ENCODE measurements at regions not wholly inside any gene's neighbourhood (a gene's known extent, or its start where the extent isn't known, plus 50 kb on each side); places are given as distances from the start of the nearest gene placed in this dataset.

GRCh38 chrX:9183481-9183880, 149.6 kb upstream of the FAM9B start:
- ATAC-seq: no peak
- intact Hi-C loops (cut with DNase I): no loop called here
- DNase-seq (ENCODE audit: missing footprints): no peak

GRCh38 chrX:9184211-9184610, 150.3 kb upstream of the FAM9B start:
- ATAC-seq (no peak), DNase-seq (ENCODE audit: missing footprints) (no peak)
- intact Hi-C loops (cut with DNase I): no loop called here

- intact Hi-C loops (cut with DNase I): no loop called here
- DNase-seq (ENCODE audit: missing footprints) (no peak), ATAC-seq (no peak)
These were observed 154.2 kb upstream of the FAM9B start for GRCh38 chrX:9188117-9188516.

- no peak for DNase-seq (ENCODE audit: missing footprints)
- ATAC-seq: no peak
- intact Hi-C loops (cut with DNase I): no loop called here
These were observed 155.4 kb upstream of the FAM9B start for GRCh38 chrX:9189286-9189685.

- ATAC-seq (no peak), DNase-seq (ENCODE audit: missing footprints) (no peak)
- intact Hi-C loops (cut with DNase I): no loop called here
These were observed 157.5 kb upstream of the FAM9B start for GRCh38 chrX:9191392-9191791.

GRCh38 chrX:9195199-9195880, 161.4 kb upstream of the FAM9B start:
- ATAC-seq: no peak
- intact Hi-C loops (cut with DNase I): no loop called here
- no peak for DNase-seq (ENCODE audit: missing footprints)

DNA sequence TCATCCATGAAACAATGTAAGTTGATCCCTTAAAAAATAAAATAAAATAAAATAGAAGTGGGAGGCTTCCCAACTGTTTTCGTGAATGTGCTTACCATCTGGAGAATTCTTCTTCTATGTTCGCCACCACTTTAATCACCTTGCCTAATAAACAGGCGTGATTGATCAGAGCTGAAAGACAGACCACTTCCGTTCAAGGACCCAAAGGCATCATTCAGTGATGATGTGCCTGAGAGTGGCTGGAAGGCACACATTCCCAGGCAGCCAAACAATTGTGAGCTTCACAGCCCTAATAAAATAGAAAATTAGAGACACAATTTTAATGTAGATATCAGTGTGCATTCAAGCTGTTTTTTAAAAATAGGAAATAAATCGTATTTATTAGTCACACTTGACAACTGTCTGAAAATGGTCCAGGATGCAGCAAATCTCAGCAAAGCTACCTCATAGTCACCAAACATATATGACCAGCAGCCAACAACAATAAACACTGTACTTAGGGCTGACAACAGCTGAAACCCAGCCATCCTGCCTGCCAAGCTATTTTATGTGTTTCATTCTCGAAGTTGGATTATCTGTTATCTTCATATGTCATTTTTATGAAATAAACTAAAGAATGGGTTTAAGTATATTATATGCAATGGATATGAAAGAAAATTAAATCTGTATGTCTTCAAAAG, 163.2 kb upstream of the FAM9B start:
- no peak for DNase-seq (ENCODE audit: missing footprints)
- intact Hi-C loops (cut with DNase I): no loop called here
- ATAC-seq: no peak

GRCh38 chrX:9204560-9204959, 170.6 kb upstream of the FAM9B start:
- no peak for ATAC-seq
- DNase-seq (ENCODE audit: missing footprints): no peak
- intact Hi-C loops (cut with DNase I): no loop called here

DNA sequence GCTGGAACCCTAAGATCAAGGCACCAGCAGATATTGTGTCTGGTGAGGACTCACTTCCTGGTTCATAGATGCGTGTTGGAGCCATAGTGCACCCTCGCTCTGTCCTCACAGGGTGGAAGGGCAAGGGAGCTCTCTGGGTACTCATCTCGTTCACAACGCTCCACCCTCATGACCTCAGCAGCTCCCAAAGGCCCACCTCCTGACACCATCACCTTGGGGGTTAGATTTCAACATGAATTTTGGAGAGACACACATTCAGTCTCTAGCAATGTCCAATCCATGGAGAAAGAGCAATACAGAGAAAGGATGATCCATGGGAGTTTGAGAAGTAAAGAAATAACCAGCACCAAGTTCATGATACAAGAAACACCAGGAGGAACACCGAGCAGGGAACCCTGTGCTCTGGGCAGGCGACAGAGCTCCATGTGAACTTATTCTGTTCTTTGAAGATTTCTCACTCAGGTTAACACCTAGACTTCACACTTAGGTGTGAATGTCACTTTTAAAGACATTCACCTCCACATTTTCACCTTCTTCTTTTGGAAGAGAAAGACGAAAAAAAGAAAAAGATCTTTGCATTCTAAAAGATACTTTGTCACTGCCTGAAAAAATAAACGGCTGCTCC, 171.8 kb upstream of the FAM9B start:
- intact Hi-C loops (cut with DNase I): no loop called here
- ATAC-seq: no peak
- DNase-seq (ENCODE audit: missing footprints): no peak

DNA sequence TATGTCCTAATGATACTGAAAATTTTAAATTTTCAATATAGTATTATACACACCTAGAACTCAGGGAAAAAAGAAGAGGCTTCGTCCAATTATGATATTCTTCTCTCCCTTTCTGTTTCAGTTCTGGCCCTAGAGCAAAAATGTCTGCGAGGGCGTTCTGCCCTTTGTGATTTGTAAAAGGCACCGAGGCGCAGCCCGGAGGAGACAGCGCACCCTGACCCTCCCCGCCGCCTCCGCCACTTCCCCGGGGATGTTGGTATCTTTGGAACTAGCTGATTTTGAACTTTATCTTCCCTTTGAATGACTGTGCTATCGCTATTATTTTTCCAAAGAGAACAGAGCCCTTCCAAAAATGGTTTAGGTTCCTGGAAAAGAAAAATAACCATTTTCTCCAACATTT, 173.2 kb upstream of the FAM9B start:
- no peak for DNase-seq (ENCODE audit: missing footprints)
- ATAC-seq: no peak
- intact Hi-C loops (cut with DNase I): no loop called here

GRCh38 chrX:9211269-9211668, 177.3 kb upstream of the FAM9B start:
- intact Hi-C loops (cut with DNase I): no loop called here
- ATAC-seq: no peak
- no peak for DNase-seq (ENCODE audit: missing footprints)

DNA sequence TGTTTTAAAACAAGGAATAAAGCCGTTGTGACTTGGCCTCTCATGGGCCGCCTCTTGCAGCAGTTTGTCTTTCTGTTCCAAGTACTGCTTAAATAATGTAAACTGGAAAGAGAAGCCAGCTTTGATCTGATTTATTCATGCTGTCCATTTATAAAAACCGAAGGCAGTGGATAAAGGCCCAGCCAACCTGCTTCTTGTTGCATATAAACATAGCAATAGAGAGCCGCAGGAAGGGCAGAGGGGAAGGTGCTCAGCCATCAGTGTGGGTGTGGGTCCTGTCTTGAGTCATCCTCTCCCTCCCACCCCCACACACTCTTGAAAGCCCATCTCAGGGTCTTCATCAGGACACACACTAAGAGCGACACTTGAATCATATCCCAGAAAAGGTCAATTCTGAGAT, 187.9 kb upstream of the FAM9B start:
- ATAC-seq: no peak
- intact Hi-C loops (cut with DNase I): no loop called here
- DNase-seq (ENCODE audit: missing footprints): no peak

GRCh38 chrX:9222299-9222698, 188.4 kb upstream of the FAM9B start:
- ATAC-seq: no peak
- DNase-seq (ENCODE audit: missing footprints): no peak
- intact Hi-C loops (cut with DNase I): no loop called here

GRCh38 chrX:9227276-9227675, 193.3 kb upstream of the FAM9B start:
- DNase-seq (ENCODE audit: missing footprints) (no peak), ATAC-seq (no peak)
- intact Hi-C loops (cut with DNase I): no loop called here

- DNase-seq (ENCODE audit: missing footprints) (no peak), ATAC-seq (no peak)
- intact Hi-C loops (cut with DNase I): no loop called here
These were observed 197.6 kb upstream of the FAM9B start for GRCh38 chrX:9231491-9231890.

DNA sequence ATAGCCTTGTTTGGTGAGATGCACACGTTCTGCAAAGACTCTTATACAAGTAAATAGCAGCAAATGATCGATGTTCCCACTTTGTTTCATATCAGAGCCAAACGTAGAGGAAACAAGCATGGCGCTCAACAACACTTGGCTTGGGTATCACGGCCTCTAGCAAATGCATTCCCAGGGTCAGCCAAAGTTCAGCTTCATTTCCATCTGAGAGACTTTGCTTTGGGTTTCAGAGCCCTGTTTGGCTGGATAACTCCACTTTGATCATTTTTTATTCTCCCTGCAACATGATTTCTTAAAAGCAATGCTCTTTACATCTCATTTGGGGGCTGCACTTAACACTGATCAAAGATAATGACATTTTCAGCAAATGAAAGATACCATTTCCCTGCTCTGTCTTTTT, 199.2 kb upstream of the FAM9B start:
- intact Hi-C loops (cut with DNase I): no loop called here
- DNase-seq (ENCODE audit: missing footprints) (no peak), ATAC-seq (no peak)

DNA sequence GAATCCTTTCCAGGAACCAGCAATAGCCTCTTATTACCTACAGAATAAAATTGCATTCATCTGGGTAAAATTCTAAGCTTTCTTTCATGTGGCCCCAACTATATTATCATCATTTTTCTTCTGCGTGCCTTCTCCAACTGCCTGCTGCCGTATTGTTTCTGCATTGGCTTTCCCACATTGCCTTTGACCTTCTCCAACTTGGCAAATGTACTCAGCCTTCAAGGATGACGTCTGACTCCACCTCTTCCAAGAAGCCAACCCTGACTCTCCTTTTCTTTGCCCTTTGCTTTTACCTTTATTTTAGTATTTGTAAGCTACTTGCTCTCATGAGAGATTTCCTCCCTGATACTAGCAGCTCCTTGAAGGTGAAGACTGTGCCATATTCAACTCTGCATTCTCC, 200.4 kb upstream of the FAM9B start:
- ATAC-seq: no peak
- DNase-seq (ENCODE audit: missing footprints): no peak
- intact Hi-C loops (cut with DNase I): no loop called here

DNA sequence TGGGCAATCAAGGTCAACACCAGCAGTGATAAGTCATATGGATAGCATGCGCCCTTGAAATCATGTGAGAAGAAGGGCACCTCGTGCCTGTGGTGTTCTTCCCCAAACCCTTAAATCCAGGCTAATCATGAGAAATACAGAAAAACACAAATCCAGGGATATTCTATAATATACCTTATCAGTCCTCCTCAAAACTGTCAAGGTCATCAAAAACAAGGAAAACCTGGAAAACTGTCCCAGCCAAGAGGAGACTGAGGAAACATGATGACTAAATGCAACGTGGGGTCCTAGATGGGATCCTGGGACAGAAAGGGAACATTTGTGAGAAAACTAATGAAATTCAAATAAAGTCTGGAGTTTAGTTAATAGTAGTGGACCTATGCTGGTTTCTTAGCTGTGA, 201.8 kb upstream of the FAM9B start:
- intact Hi-C loops (cut with DNase I): no loop called here
- ATAC-seq (no peak), DNase-seq (ENCODE audit: missing footprints) (no peak)

DNA sequence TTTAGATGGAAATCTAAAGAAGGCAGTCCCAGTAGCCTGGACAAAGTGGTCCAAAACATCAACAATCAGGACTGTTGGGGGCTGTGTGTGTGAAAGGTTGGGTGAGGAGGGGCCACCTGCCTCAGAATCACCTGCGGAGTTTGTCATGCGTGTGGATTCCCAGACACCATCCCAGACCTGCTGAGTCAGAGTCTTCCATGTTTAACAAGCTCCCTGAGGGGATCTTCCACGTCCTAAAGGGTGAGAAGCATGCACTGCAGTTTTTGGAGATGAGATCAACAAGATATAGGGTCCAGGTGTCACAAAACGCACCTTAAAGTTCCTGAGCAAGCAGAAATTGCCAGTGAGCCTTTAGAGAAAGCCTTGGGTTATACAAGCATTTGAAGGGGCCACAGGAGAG, 207.0 kb upstream of the FAM9B start:
- intact Hi-C loops (cut with DNase I): no loop called here
- DNase-seq (ENCODE audit: missing footprints) (no peak), ATAC-seq (no peak)

DNA sequence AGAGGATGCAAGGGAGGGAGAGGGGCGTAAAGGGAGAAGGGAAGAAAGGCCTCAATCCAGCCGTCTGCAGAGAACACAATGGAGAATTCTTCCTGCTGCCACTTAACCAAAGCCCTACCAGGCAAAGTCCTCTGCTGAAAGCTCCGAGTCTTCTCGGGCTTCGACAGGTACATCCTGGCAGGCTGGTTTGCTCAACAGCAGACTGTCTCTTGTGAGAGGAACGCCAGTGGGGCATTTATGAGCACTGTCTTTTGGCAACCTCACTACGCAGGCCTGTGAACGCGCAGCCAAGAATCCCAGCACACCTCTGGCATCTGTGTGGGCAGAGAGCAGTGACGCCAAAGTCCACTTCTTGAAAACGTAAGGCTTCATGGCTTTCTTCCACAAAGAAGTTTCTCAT, 207.5 kb upstream of the FAM9B start:
- ATAC-seq (no peak), DNase-seq (ENCODE audit: missing footprints) (no peak)
- intact Hi-C loops (cut with DNase I): no loop called here
